SH-SY5Y (cell line): ENCODE measurements at regions not wholly inside any gene's neighbourhood (a gene's known extent, or its start where the extent isn't known, plus 50 kb on each side); places are given as distances from the start of the nearest gene placed in this dataset.

Experiments
- GATA2 ChIP-seq: IDR thresholded peaks from 2 replicates; pipeline ENCODE4 v1.6.1; 2011; ENCODE audit warnings: mild to moderate bottlenecking, low read depth, low read length
- GATA3 ChIP-seq: IDR thresholded peaks from 2 replicates; pipeline ENCODE4 v1.6.1; 2011; ENCODE audit warnings: low read depth, mild to moderate bottlenecking, low read length, moderate library complexity

GRCh38 chr6:112947507-112947906, 600.4 kb downstream of the RFPL4B start:
- TF ChIP-seq GATA2 (no peak), GATA3 (no peak)
